ENCODE measurements at regions not wholly inside any gene's neighbourhood (a gene's known extent, or its start where the extent isn't known, plus 50 kb on each side); places are given as distances from the start of the nearest gene placed in this dataset.

DNA sequence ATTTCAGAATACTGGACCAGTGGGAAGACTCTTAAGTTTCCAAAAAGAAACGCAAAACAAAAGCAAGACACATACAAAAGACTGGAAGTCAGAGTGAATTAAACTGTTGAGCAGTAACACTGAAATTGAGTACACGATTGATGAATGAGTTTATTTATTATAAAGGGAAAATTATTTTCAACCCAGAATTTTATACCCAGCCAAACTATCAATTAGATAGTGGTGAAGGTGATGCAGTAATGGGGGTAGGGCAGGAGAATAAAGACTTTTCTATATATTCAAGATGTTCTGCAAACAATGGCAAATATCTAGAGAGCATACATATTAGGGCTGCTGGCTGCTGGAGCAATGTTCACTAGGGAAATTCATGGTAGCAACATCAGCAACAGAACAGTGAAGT, 143.7 kb upstream of the NPVF start:
- H3K4me3 ChIP-seq (ENCODE audit: low read depth, low read length, poor library complexity, severe bottlenecking): no peak overlapping the region
- H3K27me3 ChIP-seq (replicated peaks; ENCODE audit: insufficient read depth, low read depth, low read length, poor library complexity): peaks cover 37% of the 10 kb centered on the region
- no peak overlapping the region for H3K27ac ChIP-seq (ENCODE audit: low read depth, low read length, poor library complexity, severe bottlenecking)
- BruUV-seq (replicated peaks): no TSS peak
- POLR2A ChIA-PET (ENCODE audit: low non-redundant PET): no interaction called here
- no peak for TF ChIP-seq EZH2 (IDR thresholded peaks at IDR 0.05; ENCODE audit: borderline replicate concordance, low read depth, low read length, poor library complexity, severe bottlenecking)
- TF ChIP-seq, protein P1, sequence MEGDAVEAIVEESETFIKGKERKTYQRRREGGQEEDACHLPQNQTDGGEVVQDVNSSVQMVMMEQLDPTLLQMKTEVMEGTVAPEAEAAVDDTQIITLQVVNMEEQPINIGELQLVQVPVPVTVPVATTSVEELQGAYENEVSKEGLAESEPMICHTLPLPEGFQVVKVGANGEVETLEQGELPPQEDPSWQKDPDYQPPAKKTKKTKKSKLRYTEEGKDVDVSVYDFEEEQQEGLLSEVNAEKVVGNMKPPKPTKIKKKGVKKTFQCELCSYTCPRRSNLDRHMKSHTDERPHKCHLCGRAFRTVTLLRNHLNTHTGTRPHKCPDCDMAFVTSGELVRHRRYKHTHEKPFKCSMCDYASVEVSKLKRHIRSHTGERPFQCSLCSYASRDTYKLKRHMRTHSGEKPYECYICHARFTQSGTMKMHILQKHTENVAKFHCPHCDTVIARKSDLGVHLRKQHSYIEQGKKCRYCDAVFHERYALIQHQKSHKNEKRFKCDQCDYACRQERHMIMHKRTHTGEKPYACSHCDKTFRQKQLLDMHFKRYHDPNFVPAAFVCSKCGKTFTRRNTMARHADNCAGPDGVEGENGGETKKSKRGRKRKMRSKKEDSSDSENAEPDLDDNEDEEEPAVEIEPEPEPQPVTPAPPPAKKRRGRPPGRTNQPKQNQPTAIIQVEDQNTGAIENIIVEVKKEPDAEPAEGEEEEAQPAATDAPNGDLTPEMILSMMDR (conservative IDR thresholded peaks at IDR 0.05; ENCODE audit: low read depth, low read length): no peak
- H3K36me3 ChIP-seq (ENCODE audit: insufficient read depth, low read length, poor library complexity, severe bottlenecking): no peaks in the 10 kb centered on the region
- no peaks in the 10 kb centered on the region for H3K4me1 ChIP-seq (ENCODE audit: insufficient read depth, low read length, poor library complexity, severe bottlenecking)
- CTCF ChIA-PET: no interaction called here
- peaks cover 3% of the 10 kb centered on the region for H3K9me3 ChIP-seq (ENCODE audit: low read depth, low read length, poor library complexity, severe bottlenecking)
- DNase-seq (ENCODE audit: low spot score): no peak
- intact Hi-C loops (cut with micrococcal nuclease; ENCODE audit: unreplicated experiment): no loop called here

DNA sequence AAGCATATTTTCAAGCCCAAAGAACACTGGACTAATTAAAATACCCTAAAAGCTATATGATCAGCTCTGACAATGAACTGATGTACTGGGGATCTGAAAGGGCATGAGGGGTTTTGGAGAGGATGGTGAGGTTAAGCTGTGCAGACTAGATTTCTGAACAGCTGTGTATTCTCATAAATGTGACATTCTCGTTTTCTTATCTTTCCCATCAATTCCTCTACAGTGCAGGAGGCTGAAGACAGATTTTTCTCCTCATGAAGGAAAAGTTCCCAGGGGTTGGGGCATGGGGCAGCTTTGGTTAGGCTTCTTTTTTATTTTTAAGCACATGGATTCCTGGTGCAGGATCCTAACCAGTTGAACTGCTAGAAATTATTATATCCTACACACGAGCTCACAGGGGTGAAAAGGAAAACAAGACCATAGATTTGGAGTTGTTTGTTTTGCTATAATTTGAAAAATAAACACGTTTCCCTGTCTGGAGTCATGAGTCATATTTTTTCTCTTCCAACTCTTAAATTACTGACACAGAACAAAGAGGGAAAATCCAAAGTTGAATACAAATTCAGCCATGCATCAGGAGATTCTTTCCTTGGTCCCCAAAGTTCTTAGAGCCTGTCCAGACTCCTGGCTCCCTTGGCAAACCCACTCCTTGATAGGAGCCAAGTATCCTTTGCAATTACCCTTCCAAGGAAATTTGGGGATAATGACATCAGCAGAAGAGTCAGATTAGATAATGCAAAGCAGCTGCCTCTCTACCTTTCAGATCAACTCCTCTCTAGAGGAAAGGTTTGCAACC, 147.7 kb upstream of the NPVF start:
- no peaks in the 10 kb centered on the region for H3K4me1 ChIP-seq (ENCODE audit: insufficient read depth, low read length, poor library complexity, severe bottlenecking)
- no peak for TF ChIP-seq EZH2 (IDR thresholded peaks at IDR 0.05; ENCODE audit: borderline replicate concordance, low read depth, low read length, poor library complexity, severe bottlenecking)
- TF ChIP-seq, protein P1 (conservative IDR thresholded peaks at IDR 0.05; ENCODE audit: low read depth, low read length): no peak
- CTCF ChIA-PET: no interaction called here

DNA sequence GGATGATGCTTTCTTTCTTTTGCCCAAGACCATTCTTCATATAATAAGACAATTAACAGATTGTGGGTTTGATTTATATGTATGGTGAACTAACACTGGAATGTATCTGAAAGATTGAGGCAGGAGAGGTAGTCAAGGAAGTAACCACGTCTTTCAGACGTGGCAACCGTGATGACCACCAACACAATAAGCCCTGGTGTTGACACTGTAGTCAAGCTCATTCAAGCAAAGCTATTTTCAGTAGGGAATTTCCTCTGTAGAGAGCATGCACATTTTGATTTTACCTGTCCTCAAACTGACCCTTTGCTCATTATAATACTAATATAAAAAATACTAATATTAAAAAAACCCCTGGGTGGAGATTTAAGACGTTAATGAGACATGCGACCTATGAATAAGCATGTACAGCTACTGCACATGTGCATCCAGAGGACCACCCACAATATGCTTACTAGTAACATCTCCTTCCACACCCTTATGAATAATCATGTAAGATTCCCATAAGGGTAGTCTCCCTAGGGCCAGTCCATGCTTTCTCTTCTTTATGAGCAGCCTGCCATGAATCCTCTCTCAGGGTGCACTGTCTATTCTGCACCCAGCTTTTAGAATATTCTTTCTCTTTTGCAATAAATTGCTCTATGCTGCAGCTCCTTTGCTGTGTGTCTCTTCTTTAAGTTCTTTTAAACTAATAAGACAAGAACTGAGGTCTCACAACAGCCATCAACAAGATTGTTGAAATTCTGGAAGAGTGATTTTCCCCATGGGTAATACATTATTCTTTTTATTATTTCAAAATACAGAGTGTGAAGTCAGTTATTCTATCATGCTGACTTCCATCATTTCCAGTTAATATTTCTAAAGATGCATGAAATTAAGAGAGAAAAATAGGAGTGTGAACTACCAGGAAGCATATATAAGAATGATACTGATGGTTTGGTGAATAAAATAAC, 151.3 kb upstream of the NPVF start:
- H3K27ac ChIP-seq (ENCODE audit: low read depth, low read length, poor library complexity, severe bottlenecking): no peak overlapping the region
- H3K36me3 ChIP-seq (ENCODE audit: insufficient read depth, low read length, poor library complexity, severe bottlenecking): no peaks in the 10 kb centered on the region
- H3K27me3 ChIP-seq (replicated peaks; ENCODE audit: insufficient read depth, low read depth, low read length, poor library complexity): peaks cover 78% of the 10 kb centered on the region
- ChIA-PET CTCF (no interaction called here), POLR2A (ENCODE audit: low non-redundant PET) (no interaction called here)
- H3K9me3 ChIP-seq (ENCODE audit: low read depth, low read length, poor library complexity, severe bottlenecking): no peaks in the 10 kb centered on the region
- TF ChIP-seq EZH2 (IDR thresholded peaks at IDR 0.05; ENCODE audit: borderline replicate concordance, low read depth, low read length, poor library complexity, severe bottlenecking): no peak
- TF ChIP-seq, protein P1 (conservative IDR thresholded peaks at IDR 0.05; ENCODE audit: low read depth, low read length): no peak
- no peak for DNase-seq (ENCODE audit: low spot score)
- intact Hi-C loops (cut with micrococcal nuclease; ENCODE audit: unreplicated experiment): no loop called here
- H3K4me1 ChIP-seq (ENCODE audit: insufficient read depth, low read length, poor library complexity, severe bottlenecking): no peaks in the 10 kb centered on the region
- no TSS peak for BruUV-seq (replicated peaks)
- H3K4me3 ChIP-seq (ENCODE audit: low read depth, low read length, poor library complexity, severe bottlenecking): no peak overlapping the region

More for the DNA sequence above, 147.7 kb upstream of the NPVF start:
- Histone ChIP-seq H3K9me3 (ENCODE audit: low read depth, low read length, poor library complexity, severe bottlenecking) (peaks cover 3% of the 10 kb centered on the region), H3K4me3 (ENCODE audit: low read depth, low read length, poor library complexity, severe bottlenecking) (no peak overlapping the region), H3K36me3 (ENCODE audit: insufficient read depth, low read length, poor library complexity, severe bottlenecking) (no peaks in the 10 kb centered on the region), H3K27me3 (replicated peaks; ENCODE audit: insufficient read depth, low read depth, low read length, poor library complexity) (peaks cover 43% of the 10 kb centered on the region), H3K27ac (ENCODE audit: low read depth, low read length, poor library complexity, severe bottlenecking) (no peak overlapping the region)
- intact Hi-C loops (cut with micrococcal nuclease; ENCODE audit: unreplicated experiment): no loop called here
- POLR2A ChIA-PET (ENCODE audit: low non-redundant PET): no interaction called here
- DNase-seq (ENCODE audit: low spot score): no peak
- no TSS peak for BruUV-seq (replicated peaks)
